ENCODE measurements at regions not wholly inside any gene's neighbourhood (a gene's known extent, or its start where the extent isn't known, plus 50 kb on each side); places are given as distances from the start of the nearest gene placed in this dataset.

- TF ChIP-seq FOSL2 (CRISPR knock-in tag; IDR thresholded peaks at IDR 0.05): no peak
These were observed 130.6 kb upstream of the SALL3 start (continued) for GRCh38 chr18:78849046-78849445.

GRCh38 chr18:78849458-78849857 is 130.2 kb upstream of the SALL3 start:
- Histone ChIP-seq H3K4me2 (ENCODE audit: low read depth, low read length) (no peak overlapping the region), H3K9ac (ENCODE audit: insufficient read depth, low read depth, low read length) (no peak overlapping the region), H3K4me3 (replicated peaks in 1 of 3; ENCODE audit: insufficient read depth in 1 of 3, low read depth in 2 of 3, low read length in 3 of 3) (no peak overlapping the region), H3K4me1 (ENCODE audit: insufficient read depth, low read length) (no peaks in the 10 kb centered on the region), H3K36me3 (replicated peaks in 1 of 2; ENCODE audit: control insufficient read depth in 1 of 2, insufficient read depth in 2 of 2, low read length in 2 of 2) (no peaks in the 10 kb centered on the region), H3K27ac (ENCODE audit: extremely low read length, insufficient read depth, low read length) (no peak overlapping the region), H3K9me3 (ENCODE audit: low read length) (peaks cover 21% of the 10 kb centered on the region), H2AFZ (ENCODE audit: low read length) (no peak overlapping the region), H3K79me2 (ENCODE audit: insufficient read depth, low read length) (no peaks in the 10 kb centered on the region), H4K20me1 (ENCODE audit: insufficient read depth, low read length) (no peaks in the 10 kb centered on the region), H3K27me3 (ENCODE audit: control insufficient read depth in 1 of 2, insufficient read depth in 2 of 2, low read length in 2 of 2) (no peaks in the 10 kb centered on the region; a peak in 1 of 5 replicates)
- ChIA-PET CTCF (ENCODE audit: low intra/inter-chr PET ratio, low total read pairs) (no interaction called here), POLR2A (no interaction called here)
- in situ Hi-C loops (cut with HindIII; ENCODE audit: extremely low pct_ligation_motif_present, low pct_unique_long_range_greater_than_20kb) (no loop called here), intact Hi-C loops (cut with micrococcal nuclease; ENCODE audit: unreplicated experiment) (no loop called here)
- BruUV-seq (replicated peaks): no TSS peak
- ATAC-seq (no peak), DNase-seq (ENCODE audit: low spot score) (no peak), FAIRE-seq (no peak)
- 0% methylated on average over 2 of the region's 2 CpGs for WGBS (ENCODE audit: low lambda C conversion rate)
- TF ChIP-seq SAP130 (CRISPR knock-in tag; IDR thresholded peaks at IDR 0.05; ENCODE audit: low read depth) (no peak), MNT (IDR thresholded peaks at IDR 0.05) (peak; percentile 99), SP5 (CRISPR knock-in tag; IDR thresholded peaks at IDR 0.05; ENCODE audit: borderline replicate concordance, low read depth) (no peak)

GRCh38 chr18:78853341-78853740 is 126.3 kb upstream of the SALL3 start:
- intact Hi-C loops (cut with micrococcal nuclease; ENCODE audit: unreplicated experiment): no loop called here
- Histone ChIP-seq H3K79me2 (ENCODE audit: insufficient read depth, low read length) (no peaks in the 10 kb centered on the region), H3K4me3 (replicated peaks in 1 of 3; ENCODE audit: insufficient read depth in 1 of 3, low read depth in 2 of 3, low read length in 3 of 3) (no peak overlapping the region), H3K4me1 (ENCODE audit: insufficient read depth, low read length) (no peaks in the 10 kb centered on the region), H3K9me3 (ENCODE audit: low read length) (peaks cover 21% of the 10 kb centered on the region), H3K27ac (ENCODE audit: extremely low read length, insufficient read depth, low read length) (no peak overlapping the region), H3K27me3 (ENCODE audit: control insufficient read depth in 1 of 2, insufficient read depth in 2 of 2, low read length in 2 of 2) (peaks cover 0 to 4% of the 10 kb centered on the region in 2 experiments; a peak in 2 of 5 replicates), H2AFZ (ENCODE audit: low read length) (no peak overlapping the region), H3K36me3 (replicated peaks in 1 of 2; ENCODE audit: control insufficient read depth in 1 of 2, insufficient read depth in 2 of 2, low read length in 2 of 2) (no peaks in the 10 kb centered on the region), H3K9ac (ENCODE audit: insufficient read depth, low read depth, low read length) (no peak overlapping the region), H3K4me2 (ENCODE audit: low read depth, low read length) (no peak overlapping the region), H4K20me1 (ENCODE audit: insufficient read depth, low read length) (no peaks in the 10 kb centered on the region)
- TF ChIP-seq, protein P1, sequence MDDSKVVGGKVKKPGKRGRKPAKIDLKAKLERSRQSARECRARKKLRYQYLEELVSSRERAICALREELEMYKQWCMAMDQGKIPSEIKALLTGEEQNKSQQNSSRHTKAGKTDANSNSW (CRISPR knock-in tag; IDR thresholded peaks at IDR 0.05; ENCODE audit: borderline replicate concordance): no peak
- TF ChIP-seq ZNF367 (CRISPR knock-in tag; IDR thresholded peaks at IDR 0.05; ENCODE audit: borderline replicate concordance): no peak
- TF ChIP-seq GATAD1 (CRISPR knock-in tag; IDR thresholded peaks at IDR 0.05): no peak
- TF ChIP-seq KLF6 (CRISPR knock-in tag; IDR thresholded peaks at IDR 0.05): no peak
- TF ChIP-seq DNMT3B (CRISPR knock-in tag; conservative IDR thresholded peaks at IDR 0.05): no peak
- no peak for TF ChIP-seq GABPA (IDR thresholded peaks at IDR 0.05; ENCODE audit: low read depth, low read length)
- no peak for TF ChIP-seq GABPA (CRISPR knock-in tag; IDR thresholded peaks at IDR 0.05; ENCODE audit: low read depth)
- no peak for TF ChIP-seq ERF (CRISPR knock-in tag; IDR thresholded peaks at IDR 0.05)
- no peak for TF ChIP-seq ZNF136 (CRISPR knock-in tag; IDR thresholded peaks at IDR 0.05; ENCODE audit: low read depth)
- ATAC-seq: no peak
- ChIA-PET POLR2A (no interaction called here), CTCF (ENCODE audit: low intra/inter-chr PET ratio, low total read pairs) (no interaction called here)
- DNase-seq (ENCODE audit: low spot score): no peak
- no peak for FAIRE-seq
- in situ Hi-C loops (cut with HindIII; ENCODE audit: extremely low pct_ligation_motif_present, low pct_unique_long_range_greater_than_20kb): no loop called here
- WGBS (ENCODE audit: low lambda C conversion rate): 33% methylated on average over 3 of the region's 3 CpGs
- BruUV-seq (replicated peaks): no TSS peak

All from HepG2 (cell line).